OCI-LY7 (cell line): ENCODE measurements at regions not wholly inside any gene's neighbourhood (a gene's known extent, or its start where the extent isn't known, plus 50 kb on each side); places are given as distances from the start of the nearest gene placed in this dataset.
"Not testable (repeated sequence)": the region's sequence is repeated elsewhere in the genome, so short reads cannot be mapped to it uniquely, and the experiment has no call there.

Experiments used
- BruUV-seq: library from RNA; stranded (reverse); fragments of 400-500 nt; replicated peaks from 2 replicates; lab custom pipeline; 2021; lab: Mats Ljungman, UMichigan
- CTCF ChIA-PET: fragments of 300-600 bp; sonication (Branson Sonifier 250); formaldehyde crosslinking; loops from one replicate; lab custom pipeline; 2022; ENCODE audit warnings: antibody characterized with exemption; ENCODE audit not compliant: unreplicated experiment; lab: Charles Lee
- POLR2A ChIA-PET: fragments of 300-600 bp; sonication (Branson Sonifier 250); formaldehyde crosslinking; loops from one replicate; lab custom pipeline; 2022; ENCODE audit warnings: antibody characterized with exemption; lab: Charles Lee
- DNase-seq: peaks from one replicate; pipeline ENCODE4 v3.0.0-alpha.2; 2015; ENCODE audit warnings: low spot score
- H2AFZ ChIP-seq: fragments of 200-600 bp; sonication (generic), shearing (Covaris generic); 2 replicates; pipeline ENCODE4 v1.6.1; 2014; ENCODE audit warnings: mild to moderate bottlenecking, antibody characterized with exemption, low read length, moderate library complexity
- H3K27ac ChIP-seq: fragments of 200-600 bp; sonication (generic); 2 replicates; pipeline ENCODE4 v1.5.1; 2014; ENCODE audit warnings: mixed run types, low read depth, mild to moderate bottlenecking, moderate library complexity, low read length, inconsistent platforms; ENCODE audit not compliant: poor library complexity, severe bottlenecking
- H3K36me3 ChIP-seq: fragments of 200-600 bp; sonication (generic); 2 replicates; pipeline ENCODE4 v1.6.1; 2014; ENCODE audit warnings: mild to moderate bottlenecking, antibody characterized with exemption, low read length, moderate library complexity, mixed read lengths; ENCODE audit not compliant: insufficient read depth
- H3K4me1 ChIP-seq: fragments of 200-600 bp; sonication (generic); 2 replicates; pipeline ENCODE4 v1.5.1; 2014; ENCODE audit warnings: mild to moderate bottlenecking, low read length; ENCODE audit not compliant: insufficient read depth, poor library complexity, severe bottlenecking
- H3K4me2 ChIP-seq: fragments of 200-600 bp; sonication (generic); 2 replicates; pipeline ENCODE4 v1.6.1; 2014; ENCODE audit warnings: mild to moderate bottlenecking, low read length
- H3K4me3 ChIP-seq: fragments of 200-600 bp; sonication (generic); 2 replicates; pipeline ENCODE4 v1.5.1; 2014; ENCODE audit warnings: mild to moderate bottlenecking, low read depth, low read length; ENCODE audit not compliant: poor library complexity, severe bottlenecking
- H3K79me2 ChIP-seq: fragments of 200-600 bp; sonication (generic); 2 replicates; pipeline ENCODE4 v1.6.1; 2016; ENCODE audit warnings: low read depth, mild to moderate bottlenecking, low read length, moderate library complexity, mixed read lengths; ENCODE audit not compliant: insufficient read depth
- H3K9me2 ChIP-seq: fragments of 200-600 bp; sonication (generic); 2 replicates; pipeline ENCODE4 v1.6.1; 2016; ENCODE audit warnings: mild to moderate bottlenecking, low read length, mixed read lengths; ENCODE audit not compliant: insufficient read depth
- H3K9me3 ChIP-seq: fragments of 200-600 bp; sonication (generic); 2 replicates; pipeline ENCODE4 v1.6.1; 2014; ENCODE audit warnings: mild to moderate bottlenecking, mixed run types, low read length, mixed read lengths
- H4K20me1 ChIP-seq: fragments of 200-600 bp; sonication (generic); 2 replicates; pipeline ENCODE4 v1.6.1; 2014; ENCODE audit warnings: mild to moderate bottlenecking, antibody characterized with exemption, low read length, moderate library complexity, mixed read lengths; ENCODE audit not compliant: insufficient read depth
- CTCF ChIP-seq: fragments of 200-600 bp; sonication (generic); conservative IDR thresholded peaks from 2 replicates; pipeline ENCODE4 v1.5.1; 2014; ENCODE audit warnings: mild to moderate bottlenecking, antibody characterized with exemption, low read length, moderate library complexity, mixed read lengths
- EZH2phosphoT487 ChIP-seq: fragments of 200-600 bp; sonication (generic); IDR thresholded peaks from 2 replicates; pipeline ENCODE4 v1.6.1; 2018; ENCODE audit warnings: low read depth, borderline replicate concordance, mild to moderate bottlenecking, mixed run types, antibody characterized with exemption, low read length, moderate library complexity, mixed read lengths
- intact Hi-C: fragments of 100-400 bp; cut with micrococcal nuclease; formaldehyde crosslinking; loops from one replicate; pipeline ENCODE4 v1.10.0; 2022; ENCODE audit not compliant: unreplicated experiment

DNA sequence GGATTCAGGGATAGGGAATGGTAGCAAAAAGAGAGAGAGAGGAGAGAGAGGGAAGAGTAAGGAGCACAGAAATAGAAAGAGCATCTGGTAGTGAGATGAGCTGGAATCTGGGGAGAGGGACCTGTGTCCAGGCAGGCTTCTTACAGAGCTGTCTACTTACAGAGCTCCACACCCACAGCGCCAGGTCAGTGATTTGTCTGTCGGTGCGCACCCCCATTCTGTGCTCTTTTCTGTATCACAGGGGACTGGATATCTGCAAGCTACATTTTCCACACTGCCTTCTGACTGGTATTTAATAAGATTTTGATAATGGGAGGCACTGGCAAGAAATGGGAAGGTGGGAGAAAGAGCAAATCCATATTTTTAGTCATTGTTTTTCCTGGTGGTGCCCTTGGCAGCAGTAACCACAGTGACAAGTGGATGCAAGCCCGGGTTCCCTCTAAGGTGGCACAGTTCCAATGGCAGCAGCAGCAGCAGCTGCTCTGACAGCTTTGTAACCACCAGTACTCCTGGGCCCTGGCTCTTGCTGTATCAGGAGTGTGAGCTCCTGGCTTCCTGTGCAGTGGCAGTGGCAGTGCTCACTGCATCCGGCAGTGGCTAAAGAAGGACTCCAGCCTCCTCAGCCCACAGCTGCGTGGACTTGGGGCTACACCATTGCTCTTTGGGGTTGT lies 300.5 kb downstream of the TRIML1 start:
- CTCF ChIA-PET = no interaction called here
- no peak overlapping the region for H3K27ac ChIP-seq
- H3K9me2 ChIP-seq = no peaks in the 10 kb centered on the region
- no peak overlapping the region for H3K4me3 ChIP-seq
- POLR2A ChIA-PET = interaction anchor here (0.7 kb wide), 1 partner anchor 882 kb away, joined by 3 read pairs; no protein-coding TSS in a partner anchor
- no peaks in the 10 kb centered on the region for H3K79me2 ChIP-seq
- intact Hi-C loops = no loop called here
- H2AFZ ChIP-seq = no peak overlapping the region
- H3K4me1 ChIP-seq = no peaks in the 10 kb centered on the region
- TF ChIP-seq EZH2phosphoT487 = no peak
- H3K9me3 ChIP-seq = no peaks in the 10 kb centered on the region
- no peak for DNase-seq
- no peak overlapping the region for H3K4me2 ChIP-seq
- H3K36me3 ChIP-seq = no peaks in the 10 kb centered on the region
- H4K20me1 ChIP-seq = no peaks in the 10 kb centered on the region
- no TSS peak for BruUV-seq

GRCh38 chr4:188444500-188444899 lies 305.3 kb downstream of the TRIML1 start:
- Histone ChIP-seq H3K79me2 (no peaks in the 10 kb centered on the region), H3K27ac (no peak overlapping the region), H3K9me3 (no peaks in the 10 kb centered on the region), H3K4me3 (no peak overlapping the region), H2AFZ (no peak overlapping the region), H3K36me3 (no peaks in the 10 kb centered on the region), H3K4me1 (no peaks in the 10 kb centered on the region), H3K4me2 (no peak overlapping the region), H3K9me2 (no peaks in the 10 kb centered on the region), H4K20me1 (no peaks in the 10 kb centered on the region)
- TF ChIP-seq EZH2phosphoT487 = no peak
- TF ChIP-seq CTCF = no peak
- ChIA-PET CTCF (no interaction called here), POLR2A (no interaction called here)
- intact Hi-C loops = no loop called here
- BruUV-seq = no TSS peak
- no peak for DNase-seq

DNA sequence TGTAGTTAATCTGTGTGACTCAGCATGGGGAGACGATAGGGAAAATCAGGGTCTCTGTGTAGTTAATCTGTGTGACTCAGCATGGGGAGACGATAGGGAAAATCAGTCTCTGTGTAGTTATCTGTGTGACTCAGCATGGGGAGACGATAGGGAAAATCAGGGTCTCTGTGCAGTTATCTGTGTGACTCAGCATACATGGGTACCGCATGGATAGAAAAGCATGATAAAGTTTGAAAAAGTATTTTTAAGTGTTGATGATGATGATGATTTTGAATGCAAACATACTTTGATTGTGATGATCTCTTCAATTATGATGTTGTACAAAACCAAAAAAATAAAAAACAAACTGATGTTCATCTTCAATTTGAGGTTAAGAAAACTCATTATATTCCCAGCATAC lies 309.8 kb downstream of the TRIML1 start:
- H3K4me3 ChIP-seq, CTCF ChIA-PET, H3K4me2 ChIP-seq, H3K36me3 ChIP-seq, H3K79me2 ChIP-seq, H2AFZ ChIP-seq, H3K9me3 ChIP-seq, intact Hi-C loops, H3K9me2 ChIP-seq, DNase-seq, POLR2A ChIA-PET, H3K4me1 ChIP-seq, H3K27ac ChIP-seq, BruUV-seq, H4K20me1 ChIP-seq: not testable (repeated sequence)
